Endothelial cell of hepatic sinusoid (primary cell): ENCODE measurements at regions not wholly inside any gene's neighbourhood (a gene's known extent, or its start where the extent isn't known, plus 50 kb on each side); places are given as distances from the start of the nearest gene placed in this dataset.
"Not testable (repeated sequence)": the region's sequence is repeated elsewhere in the genome, so short reads cannot be mapped to it uniquely, and the experiment has no call there.

Source experiments
- in situ Hi-C: cut with HindIII; loops from 2 replicates; pipeline ENCODE4 v1.10.0; 2017; ENCODE audit warnings: low sequenced_read_pairs

DNA sequence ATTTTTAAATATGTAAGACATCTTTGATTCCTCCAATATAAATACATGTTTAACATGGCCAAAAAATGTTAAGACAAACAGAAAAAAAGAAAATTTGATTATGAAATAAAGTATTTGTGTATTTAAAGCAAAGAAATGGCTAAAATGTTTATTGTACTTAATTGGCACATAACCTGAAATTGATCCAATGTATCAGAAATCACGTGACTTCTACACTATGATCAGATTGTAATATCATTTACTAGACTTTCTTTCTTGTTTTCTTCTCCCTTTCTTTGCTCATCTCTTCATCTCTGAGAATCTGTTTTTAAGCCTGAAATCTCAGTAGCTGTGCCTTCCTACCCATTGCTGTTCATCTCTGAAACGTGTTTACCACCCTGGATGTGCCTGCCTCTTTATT is 420.3 kb downstream of the RSL24D1 start:
- in situ Hi-C loops: no loop called here

DNA sequence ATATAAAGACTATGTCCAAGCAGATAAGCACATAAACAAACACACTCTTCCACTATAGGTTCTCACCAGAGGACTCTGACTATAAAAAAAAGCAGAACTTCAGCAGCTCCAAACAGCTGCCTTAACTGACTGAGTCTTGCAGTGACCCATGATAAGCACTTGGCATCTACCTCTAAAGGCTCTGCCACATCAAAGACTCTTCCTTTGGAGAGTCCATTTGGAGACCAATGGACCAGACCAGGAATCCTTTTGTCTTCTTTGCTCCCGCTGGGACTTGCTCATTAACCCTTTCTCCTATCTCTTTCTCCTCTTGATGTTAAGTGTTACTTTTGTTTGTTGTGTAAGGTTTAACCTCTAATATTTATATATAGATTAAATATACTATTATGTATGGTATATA is 424.1 kb downstream of the RSL24D1 start:
- in situ Hi-C loops: no loop called here

DNA sequence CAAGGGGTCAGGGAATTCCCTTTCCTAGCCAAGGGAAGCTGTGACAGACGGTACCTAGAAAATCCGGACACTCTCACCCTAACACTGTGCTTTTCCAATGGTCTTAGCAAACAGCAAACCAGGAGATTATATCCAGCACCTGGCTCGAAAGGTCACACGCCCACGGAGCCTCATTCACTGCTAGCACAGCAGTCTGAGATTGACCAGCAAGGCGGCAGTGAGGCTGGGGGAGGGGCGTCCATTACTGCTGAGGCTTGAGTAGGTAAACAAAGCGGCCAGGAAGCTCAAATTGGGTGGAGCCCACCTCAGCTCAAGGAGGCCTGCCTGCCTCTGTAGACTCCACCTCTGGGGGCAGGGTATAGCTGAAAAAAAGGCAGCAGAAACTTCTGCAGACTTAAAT is 447.3 kb downstream of the RSL24D1 start:
- in situ Hi-C loops: not testable (repeated sequence)

DNA sequence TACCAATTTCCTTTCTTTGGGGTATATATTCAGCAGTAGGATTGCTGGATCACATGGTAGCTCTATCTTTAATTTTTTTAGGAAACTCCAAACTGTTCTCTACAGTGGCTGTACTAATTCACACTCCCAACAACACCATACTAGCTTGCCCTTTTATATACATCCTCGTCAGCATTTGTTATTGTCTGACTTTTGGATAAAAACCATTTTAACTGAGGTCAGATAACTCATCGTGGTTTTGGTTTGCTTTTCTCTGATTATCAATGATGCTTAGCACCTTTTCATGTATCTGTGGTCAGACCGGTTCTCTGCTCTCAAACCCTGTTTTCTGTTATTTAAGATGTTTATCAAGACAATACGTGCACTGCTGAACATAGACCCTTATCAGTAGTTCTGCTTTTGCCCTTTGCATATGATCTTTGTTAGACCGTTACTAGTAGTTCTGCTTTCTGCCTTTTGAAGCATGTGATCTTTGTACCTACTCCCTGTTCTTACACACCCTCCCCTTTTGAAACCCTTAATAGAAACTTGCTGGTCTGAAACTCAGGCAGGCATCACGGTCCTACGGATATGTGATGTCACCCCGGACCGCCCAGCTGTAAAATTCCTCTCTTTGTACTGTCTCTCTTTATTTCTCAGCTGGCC is 474.3 kb downstream of the RSL24D1 start:
- in situ Hi-C loops: no loop called here

DNA sequence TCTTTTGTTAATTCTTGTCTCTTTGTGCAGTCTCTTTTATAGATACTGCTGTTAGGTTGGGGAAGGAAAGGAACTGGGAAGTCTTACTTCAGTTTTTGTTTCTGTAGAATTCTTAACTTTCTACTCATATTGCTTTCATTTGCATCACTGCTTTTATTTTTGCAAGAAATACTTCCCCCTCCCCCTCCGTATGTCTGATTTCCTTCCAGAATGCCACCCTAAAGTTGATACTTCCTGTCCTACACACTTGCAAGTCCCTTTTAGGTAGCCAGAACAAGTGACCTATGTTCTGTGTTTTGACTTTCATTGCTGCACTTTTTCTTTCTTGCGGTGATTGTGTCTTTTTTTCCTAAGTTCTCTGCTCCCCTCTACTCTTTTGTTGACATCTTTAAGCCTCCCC is 477.4 kb downstream of the RSL24D1 start:
- in situ Hi-C loops: no loop called here

DNA sequence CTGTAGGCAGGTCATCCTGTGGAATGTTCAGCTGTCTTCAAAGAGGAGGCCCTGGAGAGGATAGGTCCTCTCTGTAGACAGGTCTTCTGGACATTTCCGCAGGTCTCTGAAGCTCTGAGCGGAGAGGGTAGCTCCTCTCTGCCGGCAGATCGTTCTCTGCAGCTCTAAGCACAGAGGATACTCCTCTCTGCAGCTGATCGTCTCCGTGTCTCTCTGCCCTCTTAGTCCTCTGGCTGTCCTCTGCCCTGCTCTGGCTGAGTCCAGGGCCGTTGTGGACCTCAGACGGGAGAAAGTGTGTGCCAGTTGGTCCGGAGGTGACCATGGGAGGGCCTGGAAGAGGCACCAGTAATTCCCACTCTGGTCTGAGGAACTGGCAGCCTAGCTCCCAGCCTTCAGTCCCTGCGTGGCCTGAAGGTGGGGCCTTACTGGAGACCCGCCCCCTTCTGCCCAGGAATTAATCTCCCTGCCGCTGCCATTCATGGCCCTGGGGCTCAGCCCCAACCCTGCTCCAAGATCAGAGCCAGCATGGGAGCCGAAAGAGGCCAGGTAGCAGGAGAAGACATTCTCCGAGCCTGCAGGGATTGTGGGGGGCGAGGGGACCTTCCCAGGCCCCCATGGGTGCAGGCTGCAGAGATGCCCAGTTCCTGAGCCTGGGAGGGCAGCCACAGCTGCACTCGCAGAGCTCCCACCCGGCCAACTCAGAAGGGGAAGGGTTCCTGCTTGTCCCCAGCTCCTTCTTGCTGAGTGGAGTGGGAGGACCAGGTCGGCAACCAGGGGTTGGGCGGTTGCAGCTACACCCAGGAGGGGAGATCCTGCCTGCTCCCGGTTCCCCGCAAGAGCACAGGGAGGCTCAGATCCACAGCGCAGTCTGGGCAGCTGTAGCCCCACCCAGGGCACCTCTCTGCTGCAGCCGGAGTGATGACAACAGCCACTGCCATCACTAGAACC is 488.7 kb downstream of the RSL24D1 start:
- in situ Hi-C loops: no loop called here

DNA sequence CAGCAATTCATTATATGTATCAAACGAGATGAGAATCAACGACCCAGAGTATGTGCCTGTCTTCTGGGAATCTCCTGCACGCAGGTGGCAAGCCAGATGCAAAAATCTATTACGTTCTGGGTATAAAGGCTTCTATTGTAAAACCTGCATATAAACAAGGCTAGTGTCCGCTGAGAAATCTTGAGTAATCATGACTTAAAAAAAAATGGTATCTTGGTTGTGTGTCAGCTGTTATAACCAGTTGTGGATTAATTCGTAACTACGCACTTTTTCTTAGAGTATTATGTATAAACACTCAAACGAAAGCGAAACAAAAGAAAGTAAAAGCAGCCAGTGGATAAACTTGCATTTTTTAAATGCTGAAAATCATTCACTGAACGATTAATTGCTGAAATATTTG is 509.1 kb downstream of the RSL24D1 start:
- in situ Hi-C loops: no loop called here
